GM23248 (cell line): ENCODE measurements at regions not wholly inside any gene's neighbourhood (a gene's known extent, or its start where the extent isn't known, plus 50 kb on each side); places are given as distances from the start of the nearest gene placed in this dataset.

ENCODE experiments used
- EZH2 ChIP-seq: fragments of 200-600 bp; sonication (generic); IDR thresholded peaks from 2 replicates; pipeline ENCODE4 v1.6.1; 2018; ENCODE audit warnings: antibody characterized with exemption, mild to moderate bottlenecking; ENCODE audit not compliant: insufficient read depth, poor library complexity, severe bottlenecking
- EZH2phosphoT487 ChIP-seq: fragments of 200-600 bp; sonication (generic); IDR thresholded peaks from 2 replicates; pipeline ENCODE4 v1.6.1; 2018; ENCODE audit warnings: antibody characterized with exemption, moderate library complexity, mild to moderate bottlenecking, low read depth; ENCODE audit not compliant: insufficient read depth

- no peak for TF ChIP-seq EZH2
- no peak for TF ChIP-seq EZH2phosphoT487
Measured at GRCh38 chr6:157732416-157733161, 90.5 kb upstream of the SNX9 start.
